PC-3 (cell line): ENCODE measurements at regions not wholly inside any gene's neighbourhood (a gene's known extent, or its start where the extent isn't known, plus 50 kb on each side); places are given as distances from the start of the nearest gene placed in this dataset.
"Not testable (repeated sequence)": the region's sequence is repeated elsewhere in the genome, so short reads cannot be mapped to it uniquely, and the experiment has no call there.

ENCODE experiments used
- ATAC-seq: fragments of 200-7000 bp; cut with Tn5 transposase; 2 replicates; pipeline ENCODE4 v1.9.1; 2020; ENCODE audit warnings: mild to moderate bottlenecking, moderate library complexity
- BruUV-seq: library from RNA; stranded (reverse); fragments of 400-500 nt; replicated peaks from 2 replicates; lab custom pipeline; 2021; lab: Mats Ljungman, UMichigan
- CTCF ChIA-PET: fragments of 300-600 bp; sonication (Branson Sonifier 250); formaldehyde crosslinking; loops from one replicate; lab custom pipeline; 2022; ENCODE audit warnings: antibody characterized with exemption; lab: Charles Lee
- POLR2A ChIA-PET: fragments of 300-600 bp; sonication (Branson Sonifier 250); formaldehyde crosslinking; loops from one replicate; lab custom pipeline; 2022; ENCODE audit warnings: antibody characterized with exemption; ENCODE audit not compliant: unreplicated experiment; lab: Charles Lee
- DNase-seq: peaks from one replicate; pipeline ENCODE4 v3.0.0-alpha.2; 2015
- H2AFZ ChIP-seq: fragments of 300-600 bp; sonication (generic); 2 replicates; pipeline ENCODE4 v1.6.0; 2016; ENCODE audit warnings: antibody characterized with exemption, low read length
- H3F3A ChIP-seq: fragments of 300-600 bp; sonication (generic); one replicate; pipeline ENCODE4 v1.6.0; 2017; ENCODE audit warnings: antibody characterized with exemption, low read length, control low read depth, mild to moderate bottlenecking; ENCODE audit not compliant: unreplicated experiment
- H3K27ac ChIP-seq: fragments of 300-600 bp; sonication (generic); 2 replicates; pipeline ENCODE4 v1.5.1; 2016; ENCODE audit warnings: mild to moderate bottlenecking, low read length
- H3K27me3 ChIP-seq: fragments of 300-600 bp; sonication (generic); 2 replicates; pipeline ENCODE4 v1.6.1; 2016; ENCODE audit warnings: low read length, mixed read lengths
- H3K36me3 ChIP-seq: fragments of 300-600 bp; sonication (generic); 2 replicates; pipeline ENCODE4 v1.6.1; 2016; ENCODE audit warnings: low read depth, mixed run types, low read length, mixed read lengths
- H3K4me1 ChIP-seq: fragments of 300-600 bp; sonication (generic); 2 replicates; pipeline ENCODE4 v1.5.1; 2016; ENCODE audit warnings: low read length; ENCODE audit not compliant: insufficient read depth
- H3K4me2 ChIP-seq: fragments of 300-600 bp; sonication (generic); 2 replicates; pipeline ENCODE4 v1.6.0; 2016; ENCODE audit warnings: low read length
- H3K4me3 ChIP-seq: fragments of 300-600 bp; sonication (generic); 2 replicates; pipeline ENCODE4 v1.5.1; 2016; ENCODE audit warnings: mild to moderate bottlenecking, low read length, mixed read lengths
- H3K79me2 ChIP-seq: fragments of 300-600 bp; sonication (generic); 2 replicates; pipeline ENCODE4 v1.6.1; 2017; ENCODE audit warnings: low read length, mixed read lengths
- H3K9ac ChIP-seq: fragments of 300-600 bp; sonication (generic); 2 replicates; pipeline ENCODE4 v1.6.0; 2016; ENCODE audit warnings: mild to moderate bottlenecking, low read length
- H3K9me2 ChIP-seq: fragments of 300-600 bp; sonication (generic); replicated peaks from 2 replicates; pipeline ENCODE4 v1.6.1; 2016; ENCODE audit warnings: mixed run types, low read length, mixed read lengths
- H3K9me3 ChIP-seq: fragments of 300-600 bp; sonication (generic); 2 replicates; pipeline ENCODE4 v1.6.1; 2016; ENCODE audit warnings: low read length, mixed read lengths
- H4K20me1 ChIP-seq: fragments of 300-600 bp; sonication (generic); 2 replicates; pipeline ENCODE4 v1.6.1; 2016; ENCODE audit warnings: low read length, mixed read lengths
- EZH2 ChIP-seq: fragments of 300-600 bp; sonication (generic); IDR thresholded peaks from one replicate; pipeline ENCODE4 v1.6.1; 2017; ENCODE audit warnings: antibody characterized with exemption, mild to moderate bottlenecking, low read length; ENCODE audit not compliant: unreplicated experiment
- EZH2phosphoT487 ChIP-seq: fragments of 300-600 bp; sonication (generic); IDR thresholded peaks from 2 replicates; pipeline ENCODE4 v1.6.1; 2018; ENCODE audit warnings: mild to moderate bottlenecking, antibody characterized with exemption, low read length, borderline replicate concordance
- intact Hi-C: fragments of 100-400 bp; cut with micrococcal nuclease; formaldehyde crosslinking; loops from 2 replicates; pipeline ENCODE4 v1.9.0; 2023
- TF ChIP-seq, protein P1 (sequence below): fragments of 300-600 bp; sonication (generic); conservative IDR thresholded peaks from 2 replicates; pipeline ENCODE4 v1.5.1; 2017; ENCODE audit warnings: antibody characterized with exemption, low read depth, mild to moderate bottlenecking, low read length

DNA sequence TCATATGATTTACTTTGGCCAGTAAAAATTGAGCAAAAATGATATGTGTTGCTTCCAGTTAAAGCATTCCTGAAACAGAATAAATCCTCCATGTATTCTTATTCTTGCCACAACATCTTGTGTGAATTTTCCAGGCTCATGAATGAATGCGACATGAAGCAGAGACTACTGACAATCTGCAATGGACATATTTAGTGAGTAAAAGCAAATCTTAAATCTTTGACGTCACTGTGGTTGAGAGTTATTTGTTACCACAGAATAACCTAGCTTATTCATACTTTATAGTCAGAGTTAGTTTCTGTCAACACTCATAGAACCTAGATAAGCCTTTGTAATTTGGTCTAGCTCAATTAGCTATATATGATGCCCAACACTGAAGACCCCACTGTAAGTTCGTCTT, 1443.1 kb downstream of the PCDH9 start:
- H3K79me2 ChIP-seq = no peaks in the 10 kb centered on the region
- H3K4me1 ChIP-seq = peaks cover 3% of the 10 kb centered on the region; the same call in 1 of the 2 replicates
- H3K27me3 ChIP-seq = no peaks in the 10 kb centered on the region
- no TSS peak for BruUV-seq
- DNase-seq (no peak), ATAC-seq (no peak)
- TF ChIP-seq EZH2 (no peak), EZH2phosphoT487 (no peak)
- TF ChIP-seq, protein P1, sequence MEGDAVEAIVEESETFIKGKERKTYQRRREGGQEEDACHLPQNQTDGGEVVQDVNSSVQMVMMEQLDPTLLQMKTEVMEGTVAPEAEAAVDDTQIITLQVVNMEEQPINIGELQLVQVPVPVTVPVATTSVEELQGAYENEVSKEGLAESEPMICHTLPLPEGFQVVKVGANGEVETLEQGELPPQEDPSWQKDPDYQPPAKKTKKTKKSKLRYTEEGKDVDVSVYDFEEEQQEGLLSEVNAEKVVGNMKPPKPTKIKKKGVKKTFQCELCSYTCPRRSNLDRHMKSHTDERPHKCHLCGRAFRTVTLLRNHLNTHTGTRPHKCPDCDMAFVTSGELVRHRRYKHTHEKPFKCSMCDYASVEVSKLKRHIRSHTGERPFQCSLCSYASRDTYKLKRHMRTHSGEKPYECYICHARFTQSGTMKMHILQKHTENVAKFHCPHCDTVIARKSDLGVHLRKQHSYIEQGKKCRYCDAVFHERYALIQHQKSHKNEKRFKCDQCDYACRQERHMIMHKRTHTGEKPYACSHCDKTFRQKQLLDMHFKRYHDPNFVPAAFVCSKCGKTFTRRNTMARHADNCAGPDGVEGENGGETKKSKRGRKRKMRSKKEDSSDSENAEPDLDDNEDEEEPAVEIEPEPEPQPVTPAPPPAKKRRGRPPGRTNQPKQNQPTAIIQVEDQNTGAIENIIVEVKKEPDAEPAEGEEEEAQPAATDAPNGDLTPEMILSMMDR = no peak
- H2AFZ ChIP-seq = no peak overlapping the region
- H4K20me1 ChIP-seq = no peaks in the 10 kb centered on the region
- no peak overlapping the region for H3K4me2 ChIP-seq
- intact Hi-C loops = no loop called here
- H3K9me3 ChIP-seq = no peaks in the 10 kb centered on the region
- no peak overlapping the region for H3K27ac ChIP-seq
- no peaks in the 10 kb centered on the region for H3F3A ChIP-seq
- no peak overlapping the region for H3K4me3 ChIP-seq
- no peak overlapping the region for H3K9ac ChIP-seq
- POLR2A ChIA-PET = no interaction called here
- CTCF ChIA-PET = no interaction called here
- H3K36me3 ChIP-seq = no peaks in the 10 kb centered on the region
- no peaks in the 10 kb centered on the region for H3K9me2 ChIP-seq

DNA sequence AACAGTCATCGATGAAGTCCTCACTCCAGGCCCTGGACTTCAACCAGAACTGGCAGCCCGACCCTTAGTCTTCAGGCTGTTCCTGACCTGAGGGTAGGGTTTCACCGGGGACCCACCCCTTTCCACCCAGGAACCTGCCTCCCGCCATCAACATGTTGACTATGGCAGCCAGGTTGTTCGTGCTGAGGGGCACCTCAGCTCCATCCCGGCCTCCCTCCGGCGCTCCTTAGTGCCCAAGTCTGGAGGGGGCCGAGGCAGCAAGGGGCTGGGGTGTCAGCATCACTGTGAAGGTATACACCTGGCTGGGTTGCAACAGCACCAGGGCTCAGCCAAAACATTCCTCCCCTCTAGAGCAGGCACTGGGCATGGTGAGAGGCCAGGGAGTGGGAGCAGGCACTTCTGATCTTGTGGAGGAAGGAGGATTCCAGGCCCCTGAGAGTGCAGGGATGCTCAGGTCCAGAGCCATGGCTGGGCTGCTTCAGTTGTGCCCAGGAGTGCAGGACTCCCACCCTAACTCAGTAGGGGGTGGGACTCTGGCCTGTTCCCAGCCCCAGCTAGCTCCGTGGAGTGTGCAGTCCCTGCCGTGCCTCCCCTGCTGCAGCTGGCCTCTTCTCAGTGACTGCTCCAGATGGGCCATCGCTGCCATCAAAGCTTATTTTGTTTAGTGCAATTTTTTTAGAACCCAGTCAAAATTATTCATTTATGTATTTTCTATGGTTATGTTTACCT, 1445.9 kb downstream of the PCDH9 start:
- Histone ChIP-seq H3K9ac (no peak overlapping the region), H3K27me3 (no peaks in the 10 kb centered on the region), H3K9me2 (no peaks in the 10 kb centered on the region), H3K36me3 (no peaks in the 10 kb centered on the region), H3K4me3 (no peak overlapping the region), H3K4me1 (no peaks in the 10 kb centered on the region), H3K27ac (no peak overlapping the region), H4K20me1 (no peaks in the 10 kb centered on the region), H3K4me2 (no peak overlapping the region), H2AFZ (no peak overlapping the region), H3F3A (no peaks in the 10 kb centered on the region), H3K79me2 (no peaks in the 10 kb centered on the region), H3K9me3 (no peaks in the 10 kb centered on the region)
- intact Hi-C loops = no loop called here
- TF ChIP-seq EZH2phosphoT487 (no peak), EZH2 (no peak)
- TF ChIP-seq, protein P1 = no peak
- POLR2A ChIA-PET = no interaction called here
- no peak for ATAC-seq
- BruUV-seq = no TSS peak
- CTCF ChIA-PET = no interaction called here
- DNase-seq = no peak

DNA sequence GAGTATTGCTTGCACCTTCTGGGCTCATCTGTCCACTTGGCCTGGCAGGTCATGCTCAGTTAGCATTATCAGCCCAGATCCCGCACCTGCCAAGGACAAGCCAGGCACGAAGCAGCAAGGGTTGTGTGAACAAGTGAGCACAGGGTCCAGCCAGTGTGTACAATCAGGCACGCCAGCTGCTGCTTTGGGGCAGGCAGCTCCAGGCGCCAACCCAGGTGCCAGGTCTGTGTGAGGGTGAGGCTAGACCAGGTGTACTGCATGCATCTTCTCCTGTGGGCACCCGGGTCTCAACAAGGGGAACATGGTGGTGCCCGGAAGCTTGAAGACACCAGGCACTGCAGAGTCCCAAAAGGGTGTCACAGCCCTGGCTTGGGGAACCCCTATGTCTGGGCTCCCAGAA, 1446.8 kb downstream of the PCDH9 start:
- Histone ChIP-seq H3K9me2 (no peaks in the 10 kb centered on the region), H3F3A (no peaks in the 10 kb centered on the region), H3K27ac (no peak overlapping the region), H4K20me1 (no peaks in the 10 kb centered on the region), H3K79me2 (no peaks in the 10 kb centered on the region), H3K27me3 (no peaks in the 10 kb centered on the region), H3K4me2 (no peak overlapping the region), H3K4me3 (no peak overlapping the region), H3K4me1 (no peaks in the 10 kb centered on the region), H3K36me3 (no peaks in the 10 kb centered on the region), H3K9me3 (no peaks in the 10 kb centered on the region), H2AFZ (no peak overlapping the region), H3K9ac (no peak overlapping the region)
- BruUV-seq = no TSS peak
- intact Hi-C loops = no loop called here
- ATAC-seq (no peak), DNase-seq (no peak)
- POLR2A ChIA-PET = no interaction called here
- TF ChIP-seq, protein P1 = no peak
- no peak for TF ChIP-seq EZH2
- CTCF ChIA-PET = no interaction called here

DNA sequence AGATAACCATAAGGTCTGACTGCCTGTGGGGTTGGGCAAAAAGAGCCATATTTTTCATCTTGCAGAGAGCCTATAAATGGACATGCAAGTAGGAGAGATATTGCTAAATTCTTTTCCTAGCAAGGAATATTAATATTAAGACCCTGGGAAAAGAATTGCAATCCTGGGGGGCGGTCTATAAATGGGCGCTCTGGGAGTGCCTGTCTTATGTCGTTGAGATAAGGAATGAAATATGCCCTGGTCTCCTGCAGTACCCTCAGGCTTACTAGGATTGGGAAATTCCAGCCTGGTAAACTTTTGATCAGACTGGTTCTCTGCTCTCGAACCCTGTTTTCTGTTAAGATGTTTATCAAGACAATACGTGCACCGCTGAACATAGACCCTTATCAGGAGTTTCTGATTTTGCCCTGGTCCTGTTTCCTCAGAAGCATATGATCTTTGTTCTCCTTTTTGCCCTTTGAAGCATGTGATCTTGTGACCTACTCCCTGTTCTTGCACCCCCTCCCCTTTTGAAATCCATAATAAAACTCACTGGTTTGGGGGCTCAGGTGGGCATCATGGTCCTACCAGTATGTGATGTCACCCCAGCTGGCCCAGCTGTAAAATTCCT, 1458.3 kb downstream of the PCDH9 start:
- H4K20me1 ChIP-seq, POLR2A ChIA-PET, CTCF ChIA-PET, H2AFZ ChIP-seq, H3K79me2 ChIP-seq, BruUV-seq, H3K9me2 ChIP-seq, H3F3A ChIP-seq, H3K9me3 ChIP-seq, intact Hi-C loops, H3K27ac ChIP-seq, H3K4me3 ChIP-seq, H3K27me3 ChIP-seq, H3K9ac ChIP-seq, DNase-seq, H3K36me3 ChIP-seq, ATAC-seq, H3K4me2 ChIP-seq, H3K4me1 ChIP-seq: not testable (repeated sequence)
